ENCODE measurements at regions not wholly inside any gene's neighbourhood (a gene's known extent, or its start where the extent isn't known, plus 50 kb on each side); places are given as distances from the start of the nearest gene placed in this dataset.

- Histone ChIP-seq H3K27me3 (no peaks in the 10 kb centered on the region), H3K9me3 (peaks cover 0 to 3% of the 10 kb centered on the region in 2 donors), H3K27ac (no peak overlapping the region), H3K36me3 (no peaks in the 10 kb centered on the region), H3K4me1 (ENCODE audit: insufficient read depth) (no peaks in the 10 kb centered on the region), H3K4me3 (no peak overlapping the region)
- no peak for DNase-seq
- intact Hi-C loops (cut with DNase I), result no loop called here
- TF ChIP-seq, protein P1, sequence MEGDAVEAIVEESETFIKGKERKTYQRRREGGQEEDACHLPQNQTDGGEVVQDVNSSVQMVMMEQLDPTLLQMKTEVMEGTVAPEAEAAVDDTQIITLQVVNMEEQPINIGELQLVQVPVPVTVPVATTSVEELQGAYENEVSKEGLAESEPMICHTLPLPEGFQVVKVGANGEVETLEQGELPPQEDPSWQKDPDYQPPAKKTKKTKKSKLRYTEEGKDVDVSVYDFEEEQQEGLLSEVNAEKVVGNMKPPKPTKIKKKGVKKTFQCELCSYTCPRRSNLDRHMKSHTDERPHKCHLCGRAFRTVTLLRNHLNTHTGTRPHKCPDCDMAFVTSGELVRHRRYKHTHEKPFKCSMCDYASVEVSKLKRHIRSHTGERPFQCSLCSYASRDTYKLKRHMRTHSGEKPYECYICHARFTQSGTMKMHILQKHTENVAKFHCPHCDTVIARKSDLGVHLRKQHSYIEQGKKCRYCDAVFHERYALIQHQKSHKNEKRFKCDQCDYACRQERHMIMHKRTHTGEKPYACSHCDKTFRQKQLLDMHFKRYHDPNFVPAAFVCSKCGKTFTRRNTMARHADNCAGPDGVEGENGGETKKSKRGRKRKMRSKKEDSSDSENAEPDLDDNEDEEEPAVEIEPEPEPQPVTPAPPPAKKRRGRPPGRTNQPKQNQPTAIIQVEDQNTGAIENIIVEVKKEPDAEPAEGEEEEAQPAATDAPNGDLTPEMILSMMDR (IDR thresholded peaks at IDR 0.05), result no peak
- no peak for TF ChIP-seq EP300 (IDR thresholded peaks at IDR 0.05)
- no peak for TF ChIP-seq POLR2A (IDR thresholded peaks at IDR 0.05)
- WGBS, 3 donors, result 64 to 77% (median 66%) methylated on average over 5 of the region's 5 CpGs
Measured at GRCh38 chr2:59892398-59892797, 661.1 kb downstream of the BCL11A start.

DNA sequence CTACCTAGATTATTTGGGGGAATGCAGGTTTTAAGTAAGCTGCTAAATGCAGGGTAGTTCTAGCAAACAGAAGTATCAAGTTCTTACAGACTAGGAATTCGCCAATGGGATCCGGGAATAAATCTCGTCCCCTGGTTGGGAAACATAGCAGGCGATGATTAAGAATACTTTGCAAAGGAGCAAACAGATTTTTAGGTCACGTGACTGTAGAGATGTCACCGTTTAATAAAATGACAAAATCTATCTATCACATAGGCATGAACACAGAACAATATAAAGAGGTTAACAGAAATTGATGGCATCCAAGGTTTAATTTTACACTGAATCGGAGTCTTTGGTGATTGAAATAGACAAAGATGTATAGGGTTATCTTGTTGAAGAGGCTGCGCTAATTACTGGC lies 664.1 kb downstream of the BCL11A start:
- no peak overlapping the region for H3K4me3 ChIP-seq
- intact Hi-C loops (cut with DNase I), result no loop called here
- H3K36me3 ChIP-seq, result no peaks in the 10 kb centered on the region
- WGBS, 3 donors, result 93 to 95% (median 94%) methylated on average over 8 of the region's 8 CpGs
- H3K27me3 ChIP-seq, result no peaks in the 10 kb centered on the region
- H3K4me1 ChIP-seq (ENCODE audit: insufficient read depth), result no peaks in the 10 kb centered on the region
- peaks cover 0 to 3% of the 10 kb centered on the region in 2 donors for H3K9me3 ChIP-seq
- TF ChIP-seq POLR2A (IDR thresholded peaks at IDR 0.05) (no peak), EP300 (IDR thresholded peaks at IDR 0.05) (no peak)
- TF ChIP-seq, protein P1 (IDR thresholded peaks at IDR 0.05), result no peak
- no peak for DNase-seq
- H3K27ac ChIP-seq, result no peak overlapping the region

DNA sequence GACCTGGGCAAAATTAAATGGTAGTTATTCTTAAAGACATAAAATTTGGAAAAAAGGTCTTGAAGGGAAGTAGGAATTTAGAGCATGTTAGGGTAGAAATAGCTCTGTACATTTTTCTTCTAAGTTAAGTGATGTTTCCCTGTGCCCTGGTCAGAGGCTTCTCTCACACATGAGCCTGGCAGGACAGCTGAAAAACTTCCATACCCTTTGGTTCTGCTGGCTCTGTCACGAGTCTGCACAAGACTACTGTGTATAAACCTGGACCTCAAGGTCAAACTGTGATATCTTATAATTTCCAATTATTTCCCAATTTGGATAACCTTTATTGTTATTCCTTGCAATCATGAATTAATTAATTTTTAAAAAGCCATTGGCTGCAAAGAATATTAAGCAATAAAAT lies 664.7 kb downstream of the BCL11A start:
- Histone ChIP-seq H3K27me3 (no peaks in the 10 kb centered on the region), H3K4me1 (ENCODE audit: insufficient read depth) (no peaks in the 10 kb centered on the region), H3K9me3 (peaks cover 0 to 3% of the 10 kb centered on the region in 2 donors), H3K4me3 (no peak overlapping the region), H3K36me3 (no peaks in the 10 kb centered on the region), H3K27ac (no peak overlapping the region)
- intact Hi-C loops (cut with DNase I), result no loop called here
- TF ChIP-seq EP300 (IDR thresholded peaks at IDR 0.05), result no peak
- TF ChIP-seq, protein P1 (IDR thresholded peaks at IDR 0.05), result no peak
- TF ChIP-seq POLR2A (IDR thresholded peaks at IDR 0.05), result no peak
- DNase-seq, result no peak
- 26 to 42% (median 31%) methylated on average over 1 of the region's 1 CpG for WGBS, 3 donors

GRCh38 chr2:59888015-59888414 lies 665.4 kb downstream of the BCL11A start:
- intact Hi-C loops (cut with DNase I), result no loop called here
- DNase-seq, result no peak
- Histone ChIP-seq H3K27me3 (no peaks in the 10 kb centered on the region), H3K36me3 (no peaks in the 10 kb centered on the region), H3K9me3 (peaks cover 0 to 3% of the 10 kb centered on the region in 2 donors), H3K4me1 (ENCODE audit: insufficient read depth) (no peaks in the 10 kb centered on the region), H3K27ac (no peak overlapping the region), H3K4me3 (no peak overlapping the region)
- TF ChIP-seq, protein P1 (IDR thresholded peaks at IDR 0.05), result no peak
- TF ChIP-seq POLR2A (IDR thresholded peaks at IDR 0.05) (no peak), EP300 (IDR thresholded peaks at IDR 0.05) (no peak)
- WGBS, 3 donors, result 44 to 70% (median 69%) methylated on average over 3 of the region's 3 CpGs
